ENCODE measurements at regions not wholly inside any gene's neighbourhood (a gene's known extent, or its start where the extent isn't known, plus 50 kb on each side); places are given as distances from the start of the nearest gene placed in this dataset.
A peak's percentile ranks its signal among the peaks of the same experiment; 100 is the strongest.
"Not testable (repeated sequence)": the region's sequence is repeated elsewhere in the genome, so short reads cannot be mapped to it uniquely, and the experiment has no call there.

- peak; percentile 22 to 44 for DNase-seq
These were observed 1111.8 kb downstream of the TAF11L14 start for GRCh38 chr5:18745988-18746615.

- DNase-seq: no peak
These were observed 1115.5 kb downstream of the TAF11L14 start for GRCh38 chr5:18749763-18750162.

- DNase-seq: no peak
These were observed 1118.1 kb downstream of the TAF11L14 start for GRCh38 chr5:18752317-18752716.

GRCh38 chr5:18754201-18754600, 1119.9 kb downstream of the TAF11L14 start:
- DNase-seq: no peak

GRCh38 chr5:18761801-18762200, 1127.5 kb downstream of the TAF11L14 start:
- no peak for DNase-seq

GRCh38 chr5:18764161-18764560, 1129.9 kb downstream of the TAF11L14 start:
- no peak for DNase-seq

- DNase-seq: no peak
These were observed 1131.0 kb downstream of the TAF11L14 start for GRCh38 chr5:18765304-18765703.

GRCh38 chr5:18771097-18771610, 1136.9 kb downstream of the TAF11L14 start:
- DNase-seq: no peak

GRCh38 chr5:18772475-18772874, 1138.2 kb downstream of the TAF11L14 start:
- DNase-seq: no peak

- DNase-seq: no peak
These were observed 1144.0 kb downstream of the TAF11L14 start for GRCh38 chr5:18778225-18778624.

- DNase-seq: no peak
These were observed 1155.1 kb downstream of the TAF11L14 start for GRCh38 chr5:18789218-18789998.

GRCh38 chr5:18792145-18792544, 1157.9 kb downstream of the TAF11L14 start:
- DNase-seq: no peak

GRCh38 chr5:18797222-18797621, 1163.0 kb downstream of the TAF11L14 start:
- no peak for DNase-seq

GRCh38 chr5:18798058-18798457, 1163.8 kb downstream of the TAF11L14 start:
- DNase-seq: no peak

GRCh38 chr5:18799482-18800128, 1165.3 kb downstream of the TAF11L14 start:
- DNase-seq: no peak

- no peak for DNase-seq
These were observed 1166.2 kb downstream of the TAF11L14 start for GRCh38 chr5:18800293-18801025.

GRCh38 chr5:18801413-18801812, 1167.2 kb downstream of the TAF11L14 start:
- not testable (repeated sequence) for DNase-seq

GRCh38 chr5:18802336-18802735, 1168.1 kb downstream of the TAF11L14 start:
- no peak for DNase-seq

- no peak for DNase-seq
These were observed 1171.1 kb downstream of the TAF11L14 start for GRCh38 chr5:18805376-18805775.

GRCh38 chr5:18807256-18808149, 1173.2 kb downstream of the TAF11L14 start:
- no peak for DNase-seq

- DNase-seq: no peak
These were observed 1176.3 kb downstream of the CDH18 start for GRCh38 chr5:18811661-18812060.

- DNase-seq: no peak
These were observed 1159.6 kb downstream of the CDH18 start for GRCh38 chr5:18828351-18828750.
